CD4-positive, alpha-beta T cell (primary cell): ENCODE measurements at regions not wholly inside any gene's neighbourhood (a gene's known extent, or its start where the extent isn't known, plus 50 kb on each side); places are given as distances from the start of the nearest gene placed in this dataset.

Source experiments
- ATAC-seq: fragments of 200-7000 bp; cut with Tn5 transposase; one replicate; pipeline ENCODE4 v1.10.0; 2022; ENCODE audit warnings: mild to moderate bottlenecking; ENCODE audit not compliant: poor library complexity
- CTCF ChIA-PET: fragments of 350-600 bp; sonication (Branson Sonifier 250); formaldehyde crosslinking; loops from one replicate; lab custom pipeline; 2021; ENCODE audit warnings: antibody characterized with exemption, inconsistent platforms; lab: Charles Lee
- POLR2A ChIA-PET: fragments of 350-600 bp; sonication (Branson Sonifier 250); formaldehyde crosslinking; loops from one replicate; lab custom pipeline; 2021; ENCODE audit warnings: antibody characterized with exemption, inconsistent platforms; lab: Charles Lee
- DNase-seq, 14 experiments: peaks; one replicate each; pipeline ENCODE4 v3.0.0-alpha.2; 2013 to 2020; ENCODE audit warnings: mixed read lengths in 2 of 14
- H3K27ac ChIP-seq, 2 donors: one replicate each; pipeline versions ENCODE4 v1.5.1 to v1.7.0; 2013; ENCODE audit warnings: low read length in 2 of 2, low read depth in 1 of 2, mild to moderate bottlenecking in 1 of 2
- H3K27me3 ChIP-seq, 2 experiments: 1 replicate in 1 of 2; 2 replicates in 1 of 2; pipeline versions ENCODE4 v1.6.1 to v1.7.0; 2013; ENCODE audit warnings: low read length in 2 of 2, control low read depth in 1 of 2, mild to moderate bottlenecking in 1 of 2, moderate library complexity in 1 of 2; ENCODE audit not compliant: insufficient read depth in 2 of 2, control insufficient read depth in 1 of 2
- H3K36me3 ChIP-seq: one replicate; pipeline ENCODE4 v1.6.1; 2013; ENCODE audit warnings: low read length, control low read depth; ENCODE audit not compliant: insufficient read depth
- H3K4me1 ChIP-seq: one replicate; pipeline ENCODE4 v1.6.1; 2013; ENCODE audit warnings: low read length, control low read depth; ENCODE audit not compliant: insufficient read depth
- H3K4me3 ChIP-seq: one replicate; pipeline ENCODE4 v1.5.1; 2013; ENCODE audit warnings: mild to moderate bottlenecking, low read length, moderate library complexity
- H3K9me3 ChIP-seq, 2 experiments: 1 replicate in 1 of 2; 2 replicates in 1 of 2; pipeline versions ENCODE4 v1.6.1 to v1.7.0; 2013; ENCODE audit warnings: low read length in 2 of 2, mild to moderate bottlenecking in 2 of 2, control low read depth in 1 of 2, moderate library complexity in 1 of 2; ENCODE audit not compliant: control insufficient read depth in 1 of 2, insufficient read depth in 1 of 2
- H3K27ac Mint-ChIP-seq: one replicate; pipeline ENCODE4 v1.8.0; 2020; ENCODE audit warnings: mixed read lengths
- H3K27me3 Mint-ChIP-seq: one replicate; pipeline ENCODE4 v1.8.0; 2021; ENCODE audit warnings: mixed read lengths
- H3K36me3 Mint-ChIP-seq: one replicate; pipeline ENCODE4 v1.8.0; 2021; ENCODE audit warnings: low read depth, mixed read lengths
- H3K4me1 Mint-ChIP-seq: one replicate; pipeline ENCODE4 v1.8.0; 2021; ENCODE audit warnings: low read depth, mixed read lengths
- H3K4me3 Mint-ChIP-seq: one replicate; pipeline ENCODE4 v1.8.0; 2020; ENCODE audit warnings: mild to moderate bottlenecking, mixed read lengths
- H3K9me3 Mint-ChIP-seq: one replicate; pipeline ENCODE4 v1.8.0; 2020; ENCODE audit warnings: mixed read lengths
- CTCF ChIP-seq: fragments of 200-600 bp; IDR thresholded peaks from one replicate; pipeline ENCODE4 v1.8.0; 2022; ENCODE audit warnings: antibody characterized with exemption, mild to moderate bottlenecking
- intact Hi-C, 2 experiments: fragments of 100-400 bp; cut with DNase I in 1 of 2; cut with micrococcal nuclease in 1 of 2; formaldehyde crosslinking; loops; one replicate each; pipeline versions ENCODE4 v1.15.1 to v1.9.0; 2023 to 2025; cut with DNase I, micrococcal nuclease

- no peak for ATAC-seq
- DNase-seq, result no peak
- H3K4me3 ChIP-seq, result no peak overlapping the region
- H3K27me3 ChIP-seq, result peaks cover 0 to 6% of the 10 kb centered on the region in 2 experiments
- Mint-ChIP-seq H3K27ac (no peak overlapping the region), H3K27me3 (peaks cover 4% of the 10 kb centered on the region), H3K4me3 (no peak overlapping the region), H3K36me3 (no peaks in the 10 kb centered on the region), H3K9me3 (no peaks in the 10 kb centered on the region), H3K4me1 (no peaks in the 10 kb centered on the region)
- H3K9me3 ChIP-seq, result peaks cover 0 to 13% of the 10 kb centered on the region in 2 experiments
- intact Hi-C loops, result no loop called here
- peaks cover 4% of the 10 kb centered on the region for H3K4me1 ChIP-seq
- H3K36me3 ChIP-seq, result no peaks in the 10 kb centered on the region
- ChIA-PET POLR2A (no interaction called here), CTCF (no interaction called here)
- no peak overlapping the region for H3K27ac ChIP-seq
- no peak for TF ChIP-seq CTCF
Observed at GRCh38 chr19:32196690-32197420, 148.6 kb upstream of the ZNF507 start.

GRCh38 chr19:32197896-32198882, 147.2 kb upstream of the ZNF507 start:
- no peak overlapping the region for H3K27ac ChIP-seq
- POLR2A ChIA-PET, result no interaction called here
- intact Hi-C loops, result no loop called here
- no peak overlapping the region for H3K4me3 ChIP-seq
- H3K4me1 Mint-ChIP-seq, result no peaks in the 10 kb centered on the region
- no peaks in the 10 kb centered on the region for H3K9me3 Mint-ChIP-seq
- H3K4me3 Mint-ChIP-seq, result no peak overlapping the region
- H3K27ac Mint-ChIP-seq, result no peak overlapping the region
- ATAC-seq, result no peak
- no peaks in the 10 kb centered on the region for H3K36me3 Mint-ChIP-seq
- H3K36me3 ChIP-seq, result no peaks in the 10 kb centered on the region
- H3K9me3 ChIP-seq, result peaks cover 0 to 13% of the 10 kb centered on the region in 2 experiments
- no peak for DNase-seq
- H3K27me3 Mint-ChIP-seq, result peaks cover 4% of the 10 kb centered on the region
- H3K4me1 ChIP-seq, result peaks cover 5% of the 10 kb centered on the region
- TF ChIP-seq CTCF, result no peak
- peaks cover 0 to 6% of the 10 kb centered on the region in 2 experiments for H3K27me3 ChIP-seq
- CTCF ChIA-PET, result no interaction called here

- DNase-seq, result no peak
- H3K9me3 ChIP-seq, result peaks cover 0 to 13% of the 10 kb centered on the region in 2 experiments
- no peaks in the 10 kb centered on the region for H3K36me3 ChIP-seq
- no peaks in the 10 kb centered on the region for H3K4me1 Mint-ChIP-seq
- POLR2A ChIA-PET, result no interaction called here
- H3K4me3 Mint-ChIP-seq, result no peak overlapping the region
- ATAC-seq, result no peak
- H3K27ac Mint-ChIP-seq, result no peak overlapping the region
- CTCF ChIA-PET, result no interaction called here
- H3K27me3 ChIP-seq, result peaks cover 0 to 6% of the 10 kb centered on the region in 2 experiments
- H3K9me3 Mint-ChIP-seq, result no peaks in the 10 kb centered on the region
- peaks cover 6% of the 10 kb centered on the region for H3K27me3 Mint-ChIP-seq
- H3K36me3 Mint-ChIP-seq, result no peaks in the 10 kb centered on the region
- intact Hi-C loops, result no loop called here
- H3K4me3 ChIP-seq, result no peak overlapping the region
- H3K27ac ChIP-seq, result no peak overlapping the region
- H3K4me1 ChIP-seq, result peaks cover 5% of the 10 kb centered on the region
- TF ChIP-seq CTCF, result no peak
Observed at GRCh38 chr19:32199501-32200040, 145.8 kb upstream of the ZNF507 start.
